NCI-H1694 (cell line): ENCODE measurements at regions not wholly inside any gene's neighbourhood (a gene's known extent, or its start where the extent isn't known, plus 50 kb on each side); places are given as distances from the start of the nearest gene placed in this dataset.
"Not testable (repeated sequence)": the region's sequence is repeated elsewhere in the genome, so short reads cannot be mapped to it uniquely, and the experiment has no call there.

Experiments used
- DNase-seq: peaks from one replicate; lab custom pipeline; 2025; lab: John Stamatoyannopoulos, UW

GRCh38 chrX:94612140-94612539 lies 938.1 kb downstream of the FAM133A start:
- DNase-seq = no peak

- DNase-seq = no peak
Observed at GRCh38 chrX:94633237-94633636, 959.2 kb downstream of the FAM133A start.

GRCh38 chrX:94635003-94635402 lies 961.0 kb downstream of the FAM133A start:
- no peak for DNase-seq

- DNase-seq = no peak
Observed at GRCh38 chrX:94645726-94646125, 971.7 kb downstream of the FAM133A start.

- no peak for DNase-seq
Observed at GRCh38 chrX:94655180-94655579, 981.2 kb downstream of the FAM133A start.

- DNase-seq = no peak
Observed at GRCh38 chrX:94662689-94663088, 988.7 kb downstream of the FAM133A start.

GRCh38 chrX:94676285-94676684 lies 1002.3 kb downstream of the FAM133A start:
- DNase-seq = no peak

GRCh38 chrX:94686071-94686470 lies 1012.1 kb downstream of the FAM133A start:
- no peak for DNase-seq

- no peak for DNase-seq
Observed at GRCh38 chrX:94695910-94696309, 1021.9 kb downstream of the FAM133A start.

- not testable (repeated sequence) for DNase-seq
Observed at GRCh38 chrX:94704348-94705256, 1030.6 kb downstream of the FAM133A start.

GRCh38 chrX:94721386-94721785 lies 1047.4 kb downstream of the FAM133A start:
- DNase-seq = no peak

GRCh38 chrX:94722578-94722977 lies 1048.6 kb downstream of the FAM133A start:
- no peak for DNase-seq

- no peak for DNase-seq
Observed at GRCh38 chrX:94742772-94743171, 1068.8 kb downstream of the FAM133A start.

GRCh38 chrX:94743478-94743877 lies 1069.5 kb downstream of the FAM133A start:
- DNase-seq = no peak

GRCh38 chrX:94744786-94745185 lies 1070.8 kb downstream of the FAM133A start:
- DNase-seq = no peak

GRCh38 chrX:94751611-94752010 lies 1077.6 kb downstream of the FAM133A start:
- no peak for DNase-seq

- DNase-seq = no peak
Observed at GRCh38 chrX:94752434-94753169, 1078.6 kb downstream of the FAM133A start.

- no peak for DNase-seq
Observed at GRCh38 chrX:94758130-94758529, 1084.1 kb downstream of the FAM133A start.

GRCh38 chrX:94775640-94776039 lies 1101.6 kb downstream of the FAM133A start:
- no peak for DNase-seq

- no peak for DNase-seq
Observed at GRCh38 chrX:94813541-94813940, 1139.5 kb downstream of the FAM133A start.

- no peak for DNase-seq
Observed at GRCh38 chrX:94814216-94814615, 1140.2 kb downstream of the FAM133A start.

- DNase-seq = no peak
Observed at GRCh38 chrX:94830717-94831116, 1156.7 kb downstream of the FAM133A start.

GRCh38 chrX:94831364-94831763 lies 1157.4 kb downstream of the FAM133A start:
- DNase-seq = no peak
